HG03432 (cell line): ENCODE measurements at regions not wholly inside any gene's neighbourhood (a gene's known extent, or its start where the extent isn't known, plus 50 kb on each side); places are given as distances from the start of the nearest gene placed in this dataset.
"Not testable (repeated sequence)": the region's sequence is repeated elsewhere in the genome, so short reads cannot be mapped to it uniquely, and the experiment has no call there.

Experiments
- ATAC-seq: cut with Tn5 transposase; IDR thresholded peaks from one replicate; pipeline ENCODE4 v1.9.1; 2021; ENCODE audit warnings: mild to moderate bottlenecking, moderate library complexity; ENCODE audit not compliant: unreplicated experiment

- ATAC-seq: no peak
These were observed 120.1 kb downstream of the HAUS1 start for GRCh38 chr18:46224181-46224775.

- no peak for ATAC-seq
These were observed 122.3 kb downstream of the HAUS1 start for GRCh38 chr18:46226461-46226860.

GRCh38 chr18:46229641-46230040 is 125.5 kb downstream of the HAUS1 start:
- not testable (repeated sequence) for ATAC-seq

GRCh38 chr18:46236156-46236555 is 132.0 kb downstream of the HAUS1 start:
- no peak for ATAC-seq

- no peak for ATAC-seq
These were observed 133.7 kb downstream of the HAUS1 start for GRCh38 chr18:46237891-46238290.

- ATAC-seq: no peak
These were observed 135.4 kb downstream of the HAUS1 start for GRCh38 chr18:46239549-46239948.

- ATAC-seq: no peak
These were observed 135.8 kb downstream of the HAUS1 start for GRCh38 chr18:46239998-46240397.

- not testable (repeated sequence) for ATAC-seq
These were observed 137.2 kb downstream of the HAUS1 start for GRCh38 chr18:46241393-46241792.

- no peak for ATAC-seq
These were observed 138.0 kb downstream of the HAUS1 start for GRCh38 chr18:46242183-46242582.

- ATAC-seq: no peak
These were observed 138.9 kb downstream of the HAUS1 start for GRCh38 chr18:46243095-46243494.

- no peak for ATAC-seq
These were observed 139.5 kb downstream of the HAUS1 start for GRCh38 chr18:46243673-46244072.

- no peak for ATAC-seq
These were observed 141.9 kb downstream of the HAUS1 start for GRCh38 chr18:46246101-46246500.

GRCh38 chr18:46247942-46248341 is 143.8 kb downstream of the HAUS1 start:
- ATAC-seq: no peak

GRCh38 chr18:46250084-46250811 is 146.1 kb downstream of the HAUS1 start:
- ATAC-seq: peak; percentile 98

- peak; percentile 23 for ATAC-seq
These were observed 146.6 kb downstream of the HAUS1 start for GRCh38 chr18:46250812-46251173.

GRCh38 chr18:46252759-46253158 is 148.6 kb downstream of the HAUS1 start:
- ATAC-seq: no peak

GRCh38 chr18:46253498-46253897 is 149.3 kb downstream of the HAUS1 start:
- ATAC-seq: no peak

- no peak for ATAC-seq
These were observed 151.9 kb downstream of the HAUS1 start for GRCh38 chr18:46256078-46256477.

- no peak for ATAC-seq
These were observed 153.2 kb downstream of the HAUS1 start for GRCh38 chr18:46257366-46257765.

- ATAC-seq: no peak
These were observed 156.1 kb downstream of the HAUS1 start for GRCh38 chr18:46260016-46260878.

GRCh38 chr18:46260879-46261143 is 156.6 kb downstream of the HAUS1 start:
- no peak for ATAC-seq

- no peak for ATAC-seq
These were observed 157.6 kb downstream of the HAUS1 start for GRCh38 chr18:46261799-46262198.
